ENCODE measurements at regions not wholly inside any gene's neighbourhood (a gene's known extent, or its start where the extent isn't known, plus 50 kb on each side); places are given as distances from the start of the nearest gene placed in this dataset.

GRCh38 chr7:142347091-142347490, 89.2 kb upstream of the PRSS58 start:
- no peak for DNase-seq (ENCODE audit: low read depth in 1 of 2, low spot score in 1 of 2)

- no peak for DNase-seq (ENCODE audit: low read depth in 1 of 2, low spot score in 1 of 2)
Observed at GRCh38 chr7:142345811-142346210, 88.0 kb upstream of the PRSS58 start.

- no peak for DNase-seq (ENCODE audit: low read depth in 1 of 2, low spot score in 1 of 2)
Observed at GRCh38 chr7:142338633-142339501, 81.0 kb upstream of the PRSS58 start.

- no peak for DNase-seq (ENCODE audit: low read depth in 1 of 2, low spot score in 1 of 2)
Observed at GRCh38 chr7:142337054-142338001, 79.5 kb upstream of the PRSS58 start.

- DNase-seq (ENCODE audit: low read depth in 1 of 2, low spot score in 1 of 2): no peak
Observed at GRCh38 chr7:142334806-142335205, 76.9 kb upstream of the PRSS58 start.

- DNase-seq (ENCODE audit: low read depth in 1 of 2, low spot score in 1 of 2): no peak
Observed at GRCh38 chr7:142334236-142334635, 76.4 kb upstream of the PRSS58 start.

- no peak for DNase-seq (ENCODE audit: low read depth in 1 of 2, low spot score in 1 of 2)
Observed at GRCh38 chr7:142332421-142332820, 74.6 kb upstream of the PRSS58 start.

- no peak for DNase-seq (ENCODE audit: low read depth in 1 of 2, low spot score in 1 of 2)
Observed at GRCh38 chr7:142331941-142332340, 74.1 kb upstream of the PRSS58 start.

- DNase-seq (ENCODE audit: low read depth in 1 of 2, low spot score in 1 of 2): no peak
Observed at GRCh38 chr7:142329062-142329790, 71.4 kb upstream of the PRSS58 start.

GRCh38 chr7:142328551-142328950, 70.7 kb upstream of the PRSS58 start:
- DNase-seq (ENCODE audit: low read depth in 1 of 2, low spot score in 1 of 2): no peak

- DNase-seq (ENCODE audit: low read depth in 1 of 2, low spot score in 1 of 2): no peak
Observed at GRCh38 chr7:142327628-142328405, 70.0 kb upstream of the PRSS58 start.

- DNase-seq (ENCODE audit: low read depth in 1 of 2, low spot score in 1 of 2): peak in 1 of 2 donors; percentile 38
Observed at GRCh38 chr7:142323706-142324105, 65.8 kb upstream of the PRSS58 start.

GRCh38 chr7:142321391-142321790, 63.5 kb upstream of the PRSS58 start:
- DNase-seq (ENCODE audit: low read depth in 1 of 2, low spot score in 1 of 2): no peak

- DNase-seq (ENCODE audit: low read depth in 1 of 2, low spot score in 1 of 2): no peak
Observed at GRCh38 chr7:142320883-142321282, 63.0 kb upstream of the PRSS58 start.

- peak in 1 of 2 donors; percentile 28 for DNase-seq (ENCODE audit: low read depth in 1 of 2, low spot score in 1 of 2)
Observed at GRCh38 chr7:142319970-142320369, 62.1 kb upstream of the PRSS58 start.

GRCh38 chr7:142314281-142314680, 56.4 kb upstream of the PRSS58 start:
- no peak for DNase-seq (ENCODE audit: low read depth in 1 of 2, low spot score in 1 of 2)

GRCh38 chr7:142313528-142313927, 55.7 kb upstream of the PRSS58 start:
- no peak for DNase-seq (ENCODE audit: low read depth in 1 of 2, low spot score in 1 of 2)

GRCh38 chr7:142311876-142312275, 54.0 kb upstream of the PRSS58 start:
- no peak for DNase-seq (ENCODE audit: low read depth in 1 of 2, low spot score in 1 of 2)

GRCh38 chr7:142308918-142309317, 51.1 kb upstream of the PRSS58 start:
- no peak for DNase-seq (ENCODE audit: low read depth in 1 of 2, low spot score in 1 of 2)

- no peak for DNase-seq (ENCODE audit: low read depth in 1 of 2, low spot score in 1 of 2)
Observed at GRCh38 chr7:142308326-142308725, 50.5 kb upstream of the PRSS58 start.

All from stimulated activated CD4-positive, alpha-beta T cell treated with anti-CD3 and anti-CD28 coated beads, Interleukin-15, amount 100 ng/mL, for 1 hour (primary cell).